Endothelial cell of umbilical vein (primary cell): ENCODE measurements at regions not wholly inside any gene's neighbourhood (a gene's known extent, or its start where the extent isn't known, plus 50 kb on each side); places are given as distances from the start of the nearest gene placed in this dataset.

ENCODE experiments used
- BruUV-seq: library from RNA; stranded (reverse); fragments of 400-500 nt; replicated peaks from 2 replicates; lab custom pipeline; 2021; lab: Mats Ljungman, UMichigan
- CTCF ChIA-PET: fragments of 300-600, 350-600 bp; sonication (Branson Sonifier 250); formaldehyde crosslinking; loops from one replicate; lab custom pipeline; 2021; ENCODE audit warnings: antibody characterized with exemption, inconsistent platforms; lab: Charles Lee
- POLR2A ChIA-PET: fragments of 300-600, 350-600 bp; sonication (Branson Sonifier 250); formaldehyde crosslinking; loops from one replicate; lab custom pipeline; 2021; ENCODE audit warnings: antibody characterized with exemption, inconsistent platforms; lab: Charles Lee
- DNase-seq: peaks from one replicate; pipeline ENCODE4 v3.0.0-alpha.2; 2011; ENCODE audit warnings: low read depth, low spot score
- FAIRE-seq: peaks from 2 replicates; lab custom pipeline; 2011; peaks lifted over from hg19 to GRCh38; lab: Jason Lieb, UNC
- H2AFZ ChIP-seq: 2 replicates; pipeline ENCODE4 v1.6.0; 2012; ENCODE audit warnings: low read depth, low read length, control low read depth, inconsistent platforms
- H3K27ac ChIP-seq: 2 replicates; pipeline ENCODE4 v1.5.1; 2011; ENCODE audit warnings: low read depth, mild to moderate bottlenecking, control low read depth, low read length, moderate library complexity; ENCODE audit not compliant: insufficient read depth
- H3K27me3 ChIP-seq, 2 experiments: 2 replicates each; pipeline versions ENCODE4 v1.6.0 to v1.6.1; 2011; ENCODE audit warnings: low read length in 2 of 2, mixed read lengths in 1 of 2; ENCODE audit not compliant: control insufficient read depth in 2 of 2, insufficient read depth in 2 of 2
- H3K36me3 ChIP-seq, 2 experiments: 2 replicates in 1 of 2; 3 replicates in 1 of 2; pipeline ENCODE4 v1.5.1; 2011; ENCODE audit warnings: low read length in 2 of 2, mild to moderate bottlenecking in 1 of 2, moderate library complexity in 1 of 2; ENCODE audit not compliant: control insufficient read depth in 2 of 2, insufficient read depth in 2 of 2; ENCODE audit errors: extremely low read depth in 1 of 2
- H3K4me1 ChIP-seq: 3 replicates; pipeline ENCODE4 v1.5.1; 2011; ENCODE audit warnings: mild to moderate bottlenecking, low read length; ENCODE audit not compliant: control insufficient read depth, insufficient read depth; ENCODE audit errors: extremely low read depth
- H3K4me2 ChIP-seq: 2 replicates; pipeline ENCODE4 v1.6.1; 2011; ENCODE audit warnings: low read length, control low read depth, mixed read lengths; ENCODE audit not compliant: insufficient read depth
- H3K4me3 ChIP-seq, 3 experiments: fragments of 200-600 bp in 1 of 3; sonication (generic), shearing (Covaris generic) in 1 of 3; replicated peaks in 1 of 3; 2 replicates each; pipeline ENCODE4 v1.5.1; 2011 to 2016; ENCODE audit warnings: control low read depth in 3 of 3, low read length in 3 of 3, mild to moderate bottlenecking in 2 of 3, inconsistent platforms in 1 of 3, low read depth in 1 of 3, moderate library complexity in 1 of 3; ENCODE audit not compliant: insufficient read depth in 1 of 3
- H3K79me2 ChIP-seq: 2 replicates; pipeline ENCODE4 v1.6.0; 2012; ENCODE audit warnings: low read length, inconsistent platforms; ENCODE audit not compliant: control insufficient read depth, insufficient read depth
- H3K9ac ChIP-seq: replicated peaks from 2 replicates; pipeline ENCODE3; 2011; ENCODE audit warnings: low read length, control low read depth; ENCODE audit not compliant: insufficient read depth; ENCODE audit errors: extremely low read depth
- H3K9me1 ChIP-seq: replicated peaks from 3 replicates; pipeline ENCODE4 v1.6.0; 2011; ENCODE audit warnings: mild to moderate bottlenecking, low read length; ENCODE audit not compliant: control insufficient read depth, insufficient read depth; ENCODE audit errors: extremely low read depth
- H3K9me3 ChIP-seq: replicated peaks from 2 replicates; pipeline ENCODE4 v1.5.1; 2012; ENCODE audit warnings: low read length, inconsistent platforms; ENCODE audit not compliant: control insufficient read depth, insufficient read depth
- H4K20me1 ChIP-seq: replicated peaks from 2 replicates; pipeline ENCODE3; 2011; ENCODE audit warnings: mild to moderate bottlenecking, low read length; ENCODE audit not compliant: control insufficient read depth, insufficient read depth; ENCODE audit errors: extremely low read depth
- CTCF ChIP-seq, 2 donors: IDR thresholded peaks; 1 replicate in 1 of 2; 2 replicates in 1 of 2; pipeline ENCODE4 v1.5.1; 2011; ENCODE audit warnings: low read length in 2 of 2, mild to moderate bottlenecking in 2 of 2, moderate library complexity in 2 of 2, control low read depth in 1 of 2, inconsistent platforms in 1 of 2, low read depth in 1 of 2; ENCODE audit not compliant: insufficient read depth in 1 of 2; ENCODE audit errors: extremely low read depth in 1 of 2
- EZH2 ChIP-seq: IDR thresholded peaks from 2 replicates; pipeline ENCODE4 v1.6.1; 2012; ENCODE audit warnings: borderline replicate concordance, low read depth, mild to moderate bottlenecking, moderate library complexity, low read length, inconsistent platforms; ENCODE audit not compliant: severe bottlenecking
- MAX ChIP-seq: IDR thresholded peaks from 2 replicates; pipeline ENCODE4 v1.6.1; 2011; ENCODE audit not compliant: insufficient read depth, insufficient read length
- MYC ChIP-seq: IDR thresholded peaks from one replicate; pipeline ENCODE4 v1.6.1; 2011; ENCODE audit warnings: mild to moderate bottlenecking, low read depth, low read length
- POLR2AphosphoS5 ChIP-seq: IDR thresholded peaks from 2 replicates; pipeline ENCODE4 v1.6.1; 2012; ENCODE audit warnings: low read depth, mild to moderate bottlenecking, control low read depth, low read length, moderate library complexity; ENCODE audit not compliant: insufficient read depth
- dilution Hi-C: fragments of 300-500 bp; cut with MboI; formaldehyde crosslinking; loops from one replicate; pipeline ENCODE4 v1.15.0; 2019; ENCODE audit warnings: low sequenced_read_pairs; ENCODE audit not compliant: extremely low pct_ligation_motif_present
- intact Hi-C: fragments of 100-400 bp; cut with micrococcal nuclease; formaldehyde crosslinking; loops from one replicate; pipeline ENCODE4 v1.10.0; 2022

GRCh38 chr4:159483782-159484741 is 381.2 kb downstream of the RAPGEF2 start:
- DNase-seq: no peak
- Histone ChIP-seq H3K9me1 (no peaks in the 10 kb centered on the region), H4K20me1 (no peaks in the 10 kb centered on the region), H3K4me1 (no peaks in the 10 kb centered on the region), H3K9me3 (no peaks in the 10 kb centered on the region), H2AFZ (no peak overlapping the region), H3K36me3 (no peaks in the 10 kb centered on the region), H3K4me3 (no peak overlapping the region), H3K9ac (no peak overlapping the region), H3K27me3 (peaks cover 14 to 20% of the 10 kb centered on the region in 2 experiments), H3K79me2 (no peaks in the 10 kb centered on the region), H3K27ac (no peak overlapping the region), H3K4me2 (no peak overlapping the region)
- FAIRE-seq: no peak
- TF ChIP-seq EZH2 (no peak), POLR2AphosphoS5 (no peak), MAX (no peak), MYC (no peak), CTCF (IDR thresholded peaks at IDR 0.05; ENCODE audit: extremely low read depth in 1 of 2, insufficient read depth in 1 of 2, low read depth in 1 of 2, low read length in 2 of 2) (no peak)
- intact Hi-C loops: loop anchor here (10.0 kb wide), 2 partner anchors 1771 to 1841 kb away; no protein-coding TSS in a partner anchor
- dilution Hi-C loops: no loop called here
- ChIA-PET CTCF (interaction anchor here (1.5 to 4.0 kb wide), 3 partner anchors 14 to 1773 kb away, joined by 4 to 26 read pairs (median 4); no protein-coding TSS in a partner anchor), POLR2A (no interaction called here)
- no TSS peak for BruUV-seq
